GM20431 (cell line): ENCODE measurements at regions not wholly inside any gene's neighbourhood (a gene's known extent, or its start where the extent isn't known, plus 50 kb on each side); places are given as distances from the start of the nearest gene placed in this dataset.
"Not testable (repeated sequence)": the region's sequence is repeated elsewhere in the genome, so short reads cannot be mapped to it uniquely, and the experiment has no call there.

Source experiments
- in situ Hi-C: fragments of 300-500 bp; cut with MseI, MboI; formaldehyde crosslinking; loops from one replicate; pipeline ENCODE4 v1.15.0; 2020; ENCODE audit warnings: low sequenced_read_pairs; ENCODE audit not compliant: unreplicated experiment

GRCh38 chr12:25352083-25352918 is 101.6 kb upstream of the KRAS start:
- in situ Hi-C loops = no loop called here

- in situ Hi-C loops = no loop called here
Observed at GRCh38 chr12:25348593-25348895, 97.8 kb upstream of the KRAS start.

GRCh38 chr12:25347716-25348592 is 97.2 kb upstream of the KRAS start:
- in situ Hi-C loops = no loop called here

GRCh38 chr12:25341877-25342276 is 91.1 kb upstream of the KRAS start:
- in situ Hi-C loops = not testable (repeated sequence)

GRCh38 chr12:25337916-25338315 is 87.2 kb upstream of the KRAS start:
- in situ Hi-C loops = no loop called here

GRCh38 chr12:25332143-25332542 is 81.4 kb upstream of the KRAS start:
- in situ Hi-C loops = no loop called here

GRCh38 chr12:25328072-25328712 is 77.5 kb upstream of the KRAS start:
- in situ Hi-C loops = no loop called here

- in situ Hi-C loops = no loop called here
Observed at GRCh38 chr12:25327321-25327720, 76.6 kb upstream of the KRAS start.

GRCh38 chr12:25326326-25326725 is 75.6 kb upstream of the KRAS start:
- in situ Hi-C loops = no loop called here

- in situ Hi-C loops = no loop called here
Observed at GRCh38 chr12:25324861-25325260, 74.1 kb upstream of the KRAS start.

- in situ Hi-C loops = no loop called here
Observed at GRCh38 chr12:25323581-25323982, 72.9 kb upstream of the KRAS start.

- in situ Hi-C loops = no loop called here
Observed at GRCh38 chr12:25322918-25323531, 72.3 kb upstream of the KRAS start.

GRCh38 chr12:25322351-25322750 is 71.6 kb upstream of the KRAS start:
- in situ Hi-C loops = no loop called here

- in situ Hi-C loops = no loop called here
Observed at GRCh38 chr12:25321772-25322171, 71.0 kb upstream of the KRAS start.

- in situ Hi-C loops = no loop called here
Observed at GRCh38 chr12:25320123-25321006, 69.6 kb upstream of the KRAS start.

- in situ Hi-C loops = no loop called here
Observed at GRCh38 chr12:25319233-25319984, 68.7 kb upstream of the KRAS start.

GRCh38 chr12:25317553-25317952 is 66.8 kb upstream of the KRAS start:
- in situ Hi-C loops = no loop called here

GRCh38 chr12:25315388-25315787 is 64.7 kb upstream of the KRAS start:
- in situ Hi-C loops = no loop called here
